Nephron progenitor cell (in vitro differentiated cells): ENCODE measurements at regions not wholly inside any gene's neighbourhood (a gene's known extent, or its start where the extent isn't known, plus 50 kb on each side); places are given as distances from the start of the nearest gene placed in this dataset.

Experiments
- DNase-seq: peaks from one replicate; pipeline ENCODE4 v3.0.0; 2021
- H3K27ac Mint-ChIP-seq: 2 replicates; pipeline ENCODE4 v1.8.0; 2021; ENCODE audit warnings: mild to moderate bottlenecking, moderate library complexity, mixed read lengths
- H3K27me3 Mint-ChIP-seq: 2 replicates; pipeline ENCODE4 v1.8.0; 2021; ENCODE audit warnings: mild to moderate bottlenecking, low read depth, mixed read lengths; ENCODE audit not compliant: poor library complexity
- H3K36me3 Mint-ChIP-seq: 2 replicates; pipeline ENCODE4 v1.8.0; 2021; ENCODE audit warnings: low read depth, mixed read lengths
- H3K4me1 Mint-ChIP-seq: 2 replicates; pipeline ENCODE4 v1.8.0; 2021; ENCODE audit warnings: mixed read lengths
- H3K4me3 Mint-ChIP-seq: 2 replicates; pipeline ENCODE4 v1.8.0; 2021; ENCODE audit warnings: mild to moderate bottlenecking, moderate library complexity, mixed read lengths
- H3K9me3 Mint-ChIP-seq: 2 replicates; pipeline ENCODE4 v1.8.0; 2021; ENCODE audit warnings: mild to moderate bottlenecking, moderate library complexity, mixed read lengths
- CTCF ChIP-seq: fragments of 200-600 bp; sonication (generic); IDR thresholded peaks from 2 replicates; pipeline ENCODE4 v1.5.0; 2021; ENCODE audit warnings: antibody characterized with exemption

DNA sequence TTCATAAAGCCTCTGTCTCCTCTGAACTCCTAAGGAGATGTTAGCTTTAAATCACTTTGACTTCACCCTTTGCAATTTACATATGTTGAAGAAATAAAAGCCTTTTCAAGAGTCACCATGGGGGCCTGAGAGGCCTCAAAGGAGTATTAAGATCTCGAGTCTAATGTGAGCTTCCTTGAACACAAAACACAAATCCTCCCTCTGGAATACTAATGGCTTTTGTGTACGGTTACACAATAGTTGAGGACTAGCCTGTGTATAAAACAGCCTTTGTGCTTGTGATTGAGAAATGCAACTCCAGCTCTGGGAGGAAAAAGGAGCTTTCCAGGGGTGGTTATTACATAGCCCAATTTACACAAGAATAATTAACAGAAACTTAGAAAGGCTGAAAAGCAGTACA lies 1140.2 kb downstream of the CDH11 start:
- H3K27ac Mint-ChIP-seq = peak overlapping the region; percentile 80
- TF ChIP-seq CTCF = no peak
- no peak overlapping the region for H3K4me3 Mint-ChIP-seq

DNA sequence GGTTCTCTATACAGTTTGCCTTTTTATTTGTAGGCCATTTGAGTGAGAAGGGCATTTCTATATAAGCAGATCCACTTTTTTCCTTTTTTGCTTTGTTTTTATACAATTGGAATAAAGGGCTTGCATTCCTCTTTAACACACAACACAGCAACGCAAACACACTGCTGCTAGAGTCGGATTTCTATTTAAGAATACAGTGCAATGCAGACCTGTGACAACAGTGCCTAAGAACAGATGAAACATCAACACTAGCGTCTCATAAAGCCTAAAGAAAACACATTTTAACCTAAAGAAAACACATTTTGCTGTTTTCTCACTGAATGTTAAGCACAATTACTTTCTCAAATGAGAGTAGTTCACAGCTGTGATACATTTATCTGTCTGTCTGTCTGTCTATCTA lies 1141.1 kb downstream of the CDH11 start:
- no peak overlapping the region for H3K4me3 Mint-ChIP-seq
- no peaks in the 10 kb centered on the region for H3K27me3 Mint-ChIP-seq
- H3K4me1 Mint-ChIP-seq = peaks cover 30% of the 10 kb centered on the region
- TF ChIP-seq CTCF = no peak
- H3K36me3 Mint-ChIP-seq = no peaks in the 10 kb centered on the region
- no peak for DNase-seq
- H3K9me3 Mint-ChIP-seq = no peaks in the 10 kb centered on the region
- H3K27ac Mint-ChIP-seq = no peak overlapping the region

More for the DNA sequence above, 1140.2 kb downstream of the CDH11 start:
- no peaks in the 10 kb centered on the region for H3K27me3 Mint-ChIP-seq
- peaks cover 30% of the 10 kb centered on the region for H3K4me1 Mint-ChIP-seq
- DNase-seq = no peak
- H3K36me3 Mint-ChIP-seq = no peaks in the 10 kb centered on the region
- H3K9me3 Mint-ChIP-seq = no peaks in the 10 kb centered on the region

DNA sequence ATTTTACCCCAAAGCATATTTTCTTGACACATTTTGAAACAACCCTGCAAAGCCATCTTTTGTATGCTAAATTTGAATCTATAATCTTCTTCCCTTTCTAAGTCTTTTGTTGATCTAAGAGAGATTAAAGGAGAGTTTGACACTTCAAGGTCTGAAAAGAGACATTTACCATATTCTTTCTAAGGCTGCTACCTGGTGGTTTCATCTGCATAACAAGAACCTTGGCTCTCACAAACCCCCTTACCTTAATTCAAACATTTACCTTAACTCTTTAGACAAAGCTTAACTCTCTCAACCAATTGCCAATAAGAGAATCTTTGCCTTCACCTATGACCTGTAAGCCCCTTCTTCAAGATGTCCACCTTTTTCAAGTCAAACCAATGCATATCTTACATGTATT lies 1143.6 kb downstream of the CDH11 start:
- Mint-ChIP-seq H3K4me3 (no peak overlapping the region), H3K36me3 (no peaks in the 10 kb centered on the region), H3K27ac (no peak overlapping the region), H3K9me3 (no peaks in the 10 kb centered on the region), H3K4me1 (peaks cover 29% of the 10 kb centered on the region), H3K27me3 (no peaks in the 10 kb centered on the region)
- no peak for DNase-seq
- TF ChIP-seq CTCF = no peak

DNA sequence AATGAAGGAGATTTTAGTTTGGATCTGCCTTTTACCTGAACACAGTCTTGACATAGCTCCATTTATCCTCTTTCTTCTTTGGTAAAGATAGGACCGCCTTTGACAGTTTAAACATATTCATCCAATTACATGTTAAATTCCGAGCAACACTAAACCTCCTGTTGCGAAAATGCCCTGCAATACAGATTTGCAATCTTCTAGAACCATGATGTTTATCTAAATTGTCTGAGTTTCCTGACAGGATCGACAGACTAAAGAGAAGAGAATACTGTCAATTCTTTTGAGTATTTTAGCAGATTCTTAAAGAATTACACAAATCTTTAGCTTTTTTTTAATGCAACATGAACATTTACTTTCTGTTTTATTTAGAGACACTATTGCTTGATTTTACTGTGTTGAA lies 1145.5 kb downstream of the CDH11 start:
- H3K4me1 Mint-ChIP-seq = peaks cover 14% of the 10 kb centered on the region
- H3K36me3 Mint-ChIP-seq = no peaks in the 10 kb centered on the region

DNA sequence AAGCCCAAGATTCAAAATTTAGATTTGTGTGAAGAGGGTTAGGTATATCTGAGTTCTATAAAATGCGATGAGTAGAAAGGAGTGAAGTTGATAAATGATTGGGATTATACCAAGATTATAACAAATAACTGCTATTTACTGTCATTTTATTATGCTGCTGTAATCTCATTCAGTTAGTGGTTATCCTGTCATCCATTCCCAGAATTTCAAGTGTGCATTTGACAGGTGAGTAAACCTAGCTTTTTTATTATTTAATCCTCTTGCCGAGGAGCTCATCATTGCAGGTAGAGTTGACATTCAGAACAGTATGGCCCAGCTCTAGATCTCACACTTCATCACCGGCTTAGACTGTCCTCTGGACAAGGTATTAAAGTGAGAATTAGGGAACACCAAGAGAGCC lies 1146.2 kb downstream of the CDH11 start:
- Mint-ChIP-seq H3K4me3 (no peak overlapping the region), H3K4me1 (peaks cover 8% of the 10 kb centered on the region), H3K9me3 (no peaks in the 10 kb centered on the region), H3K27ac (no peak overlapping the region), H3K36me3 (no peaks in the 10 kb centered on the region), H3K27me3 (no peaks in the 10 kb centered on the region)
- no peak for DNase-seq
- no peak for TF ChIP-seq CTCF

More for the DNA sequence above, 1145.5 kb downstream of the CDH11 start:
- no peak overlapping the region for H3K27ac Mint-ChIP-seq
- H3K4me3 Mint-ChIP-seq = no peak overlapping the region
- H3K27me3 Mint-ChIP-seq = no peaks in the 10 kb centered on the region
- no peak for DNase-seq
- no peaks in the 10 kb centered on the region for H3K9me3 Mint-ChIP-seq
- no peak for TF ChIP-seq CTCF

GRCh38 chr16:63967966-63968365 lies 1153.9 kb downstream of the CDH11 start:
- Mint-ChIP-seq H3K9me3 (no peaks in the 10 kb centered on the region), H3K4me1 (no peaks in the 10 kb centered on the region), H3K27ac (no peak overlapping the region), H3K27me3 (peaks cover 3% of the 10 kb centered on the region), H3K4me3 (no peak overlapping the region), H3K36me3 (no peaks in the 10 kb centered on the region)
- no peak for TF ChIP-seq CTCF
- DNase-seq = no peak
